Stimulated activated CD8-positive, alpha-beta memory T cell treated with anti-CD3 and anti-CD28 coated beads, Interleukin-7, amount 100 ng/mL, for 48 hours (primary cell): ENCODE measurements at regions not wholly inside any gene's neighbourhood (a gene's known extent, or its start where the extent isn't known, plus 50 kb on each side); places are given as distances from the start of the nearest gene placed in this dataset.
"Not testable (repeated sequence)": the region's sequence is repeated elsewhere in the genome, so short reads cannot be mapped to it uniquely, and the experiment has no call there.

Experiments
- DNase-seq, 2 donors: peaks; one replicate each; pipeline ENCODE4 v3.0.0-alpha.2; 2020; ENCODE audit warnings: low read depth in 1 of 2; ENCODE audit errors: extremely low read depth in 1 of 2

DNA sequence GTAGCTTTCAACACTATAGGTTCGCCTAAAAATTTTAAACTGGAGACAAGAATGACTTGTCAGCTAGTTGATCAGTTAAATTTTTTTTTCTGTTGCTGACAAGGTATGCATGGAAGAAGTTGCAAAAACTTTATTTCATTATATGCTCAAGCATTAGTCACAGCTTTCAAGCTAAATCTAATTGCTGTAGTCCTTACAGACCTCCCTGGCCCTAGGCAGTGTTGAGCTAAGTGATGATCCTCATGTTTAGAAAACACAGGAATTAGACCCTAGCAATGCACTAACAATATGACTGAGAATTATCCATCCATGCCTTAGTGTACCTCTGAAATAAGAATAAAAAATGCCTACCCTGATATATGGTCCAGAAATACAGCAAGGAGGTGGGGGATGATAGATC lies 253.4 kb downstream of the SP3 start:
- no peak for DNase-seq

DNA sequence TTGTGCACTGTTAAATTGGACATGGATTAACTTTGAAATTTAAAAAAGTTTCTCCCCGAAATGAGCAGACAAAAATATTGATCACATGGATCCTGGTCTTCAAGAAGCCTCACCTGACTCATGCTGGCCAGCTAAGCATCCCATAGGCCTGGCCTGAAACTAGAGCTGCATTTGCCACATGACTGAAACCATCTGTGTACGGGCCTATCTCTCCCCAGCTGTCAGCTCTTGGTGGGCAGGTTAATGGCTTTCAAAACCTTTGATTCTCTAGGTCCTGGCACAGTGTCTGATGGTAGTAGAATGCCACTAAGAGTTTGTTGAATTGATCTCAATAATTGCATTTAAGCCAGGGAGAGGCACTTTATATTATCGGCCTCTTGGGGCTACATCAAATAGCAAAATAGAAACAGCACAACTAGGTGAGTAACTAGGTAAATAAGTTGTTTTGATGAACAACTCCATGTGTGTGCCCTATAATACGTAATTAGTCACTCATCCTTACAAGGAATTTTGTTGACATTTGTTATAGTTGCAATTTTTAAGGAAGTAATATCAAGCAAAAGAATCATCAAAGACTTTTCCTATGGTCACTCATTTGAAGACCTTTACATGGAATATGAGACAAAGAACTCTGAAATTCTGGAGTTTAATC lies 251.1 kb downstream of the SP3 start:
- no peak for DNase-seq

DNA sequence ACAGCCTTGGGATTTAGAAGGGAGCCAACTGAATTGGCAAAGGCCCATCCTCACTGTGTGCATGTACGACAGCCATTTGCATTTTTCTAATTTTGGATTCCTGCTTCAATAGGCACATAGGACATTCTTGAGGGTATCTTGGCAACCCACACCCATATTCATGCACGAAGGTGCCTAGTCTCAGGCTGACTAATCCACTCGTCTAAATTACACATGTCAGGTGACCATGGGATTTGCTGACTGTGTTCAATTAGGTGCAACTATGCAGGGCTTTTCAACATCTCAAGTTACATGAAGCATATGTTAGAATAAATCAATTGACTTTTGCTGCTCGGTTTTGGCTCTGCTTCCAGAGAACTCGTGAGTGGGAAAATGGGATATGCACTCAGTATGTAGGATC lies 249.7 kb downstream of the SP3 start:
- DNase-seq: no peak

DNA sequence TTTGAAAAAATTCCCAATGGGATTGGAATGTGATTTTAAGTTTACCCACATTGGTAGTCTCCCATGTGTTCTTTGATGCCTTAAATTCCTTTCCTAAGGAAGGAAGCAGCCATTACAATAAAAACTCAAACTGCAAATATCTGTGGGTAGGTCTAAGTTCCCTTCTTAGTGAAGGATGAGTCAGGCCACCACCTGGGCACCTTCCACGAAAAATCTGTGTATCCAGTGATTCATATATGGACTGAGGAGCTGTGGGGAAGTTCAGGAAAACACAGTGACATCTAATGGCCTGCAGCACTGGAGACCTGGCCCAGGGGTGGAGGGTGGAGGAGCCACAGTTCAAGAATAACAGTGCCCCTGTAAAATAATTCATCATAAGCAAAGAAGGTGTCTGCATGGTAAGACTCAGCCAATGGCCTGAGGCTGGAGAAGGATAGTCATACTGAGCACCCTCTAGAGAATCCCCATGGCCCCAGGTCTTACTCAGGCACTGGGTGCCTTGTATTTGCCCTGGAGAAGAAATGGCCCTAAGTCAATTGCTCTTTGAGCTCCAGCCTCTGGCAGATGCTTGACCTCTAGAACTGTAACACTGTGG lies 248.6 kb downstream of the SP3 start:
- no peak for DNase-seq

DNA sequence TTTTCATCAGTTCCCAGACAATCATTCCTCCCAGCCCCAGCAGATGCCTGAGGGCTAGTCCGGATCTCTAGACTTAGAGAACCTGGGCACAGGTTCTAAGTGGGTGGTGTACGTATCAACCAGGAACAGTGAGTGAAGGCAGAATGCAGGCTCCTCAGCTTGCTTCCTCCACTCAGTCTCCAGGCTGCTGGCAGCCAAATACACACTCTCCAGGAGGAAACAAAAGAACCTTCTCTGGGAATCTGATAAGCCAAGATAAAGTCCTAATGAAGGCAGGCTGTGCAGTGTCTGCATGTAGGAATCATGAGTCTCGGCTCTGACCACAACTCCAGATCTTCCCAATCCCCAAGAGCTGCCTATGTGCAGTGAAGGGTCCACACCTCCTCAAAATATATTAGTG lies 245.7 kb downstream of the SP3 start:
- no peak for DNase-seq

DNA sequence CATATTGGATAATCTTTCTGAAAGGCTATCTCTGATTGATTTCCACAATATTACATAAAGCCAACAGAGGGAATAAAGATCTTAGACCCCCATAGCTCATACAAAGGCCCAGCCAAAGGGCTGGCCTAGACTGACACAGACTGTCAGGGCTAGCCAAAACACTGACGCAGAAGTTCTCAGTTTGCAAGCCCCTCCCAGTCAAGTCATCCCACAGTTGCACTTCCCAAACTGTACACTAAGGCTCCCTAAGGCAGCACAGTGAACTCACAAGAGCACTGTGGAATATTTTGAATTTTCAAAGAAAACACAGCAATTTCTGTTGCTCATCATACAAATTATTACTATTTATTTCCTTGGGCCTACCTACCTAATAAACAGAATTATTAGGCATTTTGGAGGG lies 244.9 kb downstream of the SP3 start:
- no peak for DNase-seq

DNA sequence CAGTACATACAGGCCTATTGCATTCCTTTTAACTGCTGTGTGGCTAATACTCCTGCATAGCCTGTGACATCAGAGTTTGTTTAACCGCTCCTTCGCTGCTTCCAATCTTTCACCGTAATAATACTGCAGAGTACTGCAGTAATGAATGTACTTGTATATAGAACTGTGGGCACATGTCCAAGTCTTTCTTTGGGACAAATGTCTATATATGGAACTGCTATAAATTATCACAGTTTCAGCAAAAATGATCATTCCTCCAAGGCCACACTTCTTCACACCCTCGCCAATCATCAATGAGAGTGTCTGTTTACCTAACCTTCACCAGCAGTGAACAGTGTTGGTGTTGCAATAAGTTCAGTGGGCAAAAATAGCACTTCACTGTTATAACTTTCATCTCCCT lies 230.4 kb downstream of the SP3 start:
- DNase-seq: no peak

DNA sequence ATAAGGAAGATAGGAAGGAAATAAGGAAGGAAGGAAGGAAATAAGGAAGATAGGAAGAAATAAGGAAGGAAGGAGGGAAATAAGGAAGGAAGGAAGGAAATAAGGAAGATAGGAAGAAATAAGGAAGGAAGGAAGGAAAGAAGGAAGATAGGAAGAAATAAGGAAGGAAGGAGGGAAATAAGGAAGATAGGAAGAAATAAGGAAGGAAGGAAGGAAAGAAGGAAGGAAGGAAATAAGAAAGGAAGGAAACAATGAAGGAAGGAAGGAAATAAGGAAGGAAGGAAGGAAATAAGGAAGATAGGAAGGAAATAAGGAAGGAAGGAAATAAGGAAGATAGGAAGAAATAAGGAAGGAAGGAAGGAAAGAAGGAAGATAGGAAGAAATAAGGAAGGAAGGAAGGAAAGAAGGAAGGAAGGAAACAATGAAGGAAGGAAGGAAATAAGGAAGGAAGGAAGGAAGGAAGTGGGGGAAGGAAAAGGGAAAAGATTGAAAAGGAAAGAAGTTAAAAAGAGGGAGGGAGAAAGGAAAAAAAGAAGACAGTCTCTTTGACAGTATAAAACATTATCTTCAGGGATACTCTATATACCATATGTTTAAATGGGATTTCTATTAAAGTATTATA lies 227.1 kb downstream of the SP3 start:
- DNase-seq: not testable (repeated sequence)

DNA sequence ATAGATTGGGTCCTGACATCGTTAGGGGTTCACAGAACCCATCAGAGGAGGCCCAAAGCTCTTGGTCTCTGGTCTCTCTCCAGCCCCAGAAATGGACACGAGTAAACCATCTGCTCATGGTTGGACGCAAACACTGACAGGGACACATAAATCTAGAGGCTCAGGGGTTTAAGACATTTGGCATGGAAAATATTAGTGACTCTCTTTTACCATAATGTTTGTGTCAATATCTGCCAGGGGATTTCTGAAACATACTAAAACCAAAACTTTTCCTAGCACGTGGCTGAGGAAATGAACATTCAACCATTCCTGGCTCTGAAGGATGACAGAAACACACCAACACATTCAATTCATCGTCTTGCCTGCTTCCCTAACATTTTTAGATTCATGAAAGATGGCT lies 226.2 kb downstream of the SP3 start:
- DNase-seq: no peak

DNA sequence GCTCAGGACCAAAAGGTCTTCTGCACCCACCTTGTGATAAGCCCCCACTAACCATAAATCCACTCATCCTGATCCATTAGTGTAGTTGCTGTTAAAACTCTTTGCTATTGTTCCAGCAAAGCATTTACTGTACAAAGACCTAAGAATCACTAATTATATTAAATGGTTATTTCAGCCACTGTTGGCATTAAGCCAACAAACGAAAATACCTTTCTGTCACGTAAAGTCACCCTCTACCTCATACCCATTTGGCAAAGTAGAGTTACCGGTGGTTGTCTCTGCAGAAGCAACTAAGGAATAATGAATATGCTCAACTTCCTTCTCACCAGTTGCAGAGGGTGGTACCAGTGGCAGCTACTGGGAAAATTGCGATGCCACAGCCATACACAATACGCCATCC lies 224.5 kb downstream of the SP3 start:
- DNase-seq: no peak

DNA sequence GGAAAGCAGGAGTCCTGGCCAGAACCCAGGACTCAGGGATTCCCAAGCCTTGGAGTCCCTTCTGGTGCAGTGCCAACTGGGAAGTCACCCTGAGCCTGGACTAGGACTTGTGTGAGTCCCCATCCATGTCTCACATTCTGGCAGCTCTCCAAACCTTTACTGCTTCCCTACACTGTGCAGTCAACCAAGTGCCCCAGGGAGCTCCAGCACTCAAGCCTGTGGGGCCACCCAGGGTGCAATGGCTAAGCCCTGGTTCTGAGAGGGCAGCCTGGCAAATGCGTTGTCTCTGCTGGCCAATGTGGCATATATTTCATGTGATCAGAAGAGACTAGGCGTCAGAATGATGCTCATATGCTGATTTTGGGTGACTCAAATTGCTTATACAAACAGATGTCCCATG lies 223.4 kb downstream of the SP3 start:
- no peak for DNase-seq

DNA sequence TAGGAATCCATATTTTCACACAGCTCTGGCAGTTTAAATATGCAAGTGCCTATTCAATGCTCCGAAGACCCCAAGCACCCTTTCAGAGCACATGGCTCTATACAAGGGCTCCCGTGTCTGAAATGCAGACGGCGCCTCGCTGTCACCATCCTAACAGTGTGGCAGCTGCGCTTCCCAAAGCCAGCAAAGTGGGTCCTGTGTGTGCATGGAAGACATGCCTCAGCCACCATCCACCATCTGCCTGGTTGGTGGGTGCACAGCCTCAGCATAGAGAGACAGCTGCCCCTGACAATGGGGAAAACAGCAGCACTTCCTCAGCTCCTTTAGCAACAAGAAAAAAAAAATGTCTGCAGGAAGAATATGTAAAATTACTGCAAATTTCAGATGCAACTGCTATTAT lies 218.1 kb downstream of the SP3 start:
- no peak for DNase-seq

DNA sequence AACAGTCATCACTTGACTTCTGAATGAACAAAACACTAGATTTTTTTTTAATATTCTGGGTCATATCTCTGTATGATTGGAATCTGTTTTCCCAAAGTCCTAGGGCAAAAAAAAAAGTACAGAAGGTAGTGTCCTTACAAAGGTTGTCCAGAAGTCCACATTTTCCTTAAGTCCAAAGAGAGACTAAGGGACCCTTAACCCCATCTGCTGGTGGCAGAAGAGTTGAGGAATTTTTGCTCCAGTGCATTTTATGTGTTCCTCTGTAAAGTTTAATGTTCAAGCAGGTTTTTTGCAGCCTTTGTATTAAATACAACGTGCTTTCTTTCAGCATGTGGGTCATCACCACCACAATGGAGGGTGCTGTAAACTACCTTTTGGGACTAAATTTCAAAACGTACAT lies 215.9 kb downstream of the SP3 start:
- DNase-seq: no peak

DNA sequence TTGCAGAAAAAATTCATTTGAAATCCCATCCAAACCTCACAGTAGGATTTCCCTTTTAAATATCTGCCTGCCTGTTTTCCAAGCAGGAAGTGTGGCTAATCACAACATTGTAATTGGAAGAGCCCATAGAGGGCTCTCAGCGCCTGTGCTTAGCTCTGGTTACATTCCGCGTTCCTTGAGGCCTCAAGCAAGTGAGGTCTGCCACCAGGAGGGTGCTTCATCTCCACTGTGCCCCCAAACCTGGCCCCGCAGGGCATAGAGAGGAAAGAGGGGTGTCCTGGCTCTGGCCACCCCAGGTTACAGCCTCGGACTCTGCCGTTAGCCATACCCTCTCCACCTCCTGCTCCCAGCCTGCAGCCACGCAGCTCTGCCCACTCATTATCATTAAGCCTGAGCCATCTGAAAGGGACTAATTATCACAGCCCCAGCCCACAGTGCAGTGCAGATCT lies 214.8 kb downstream of the SP3 start:
- no peak for DNase-seq

DNA sequence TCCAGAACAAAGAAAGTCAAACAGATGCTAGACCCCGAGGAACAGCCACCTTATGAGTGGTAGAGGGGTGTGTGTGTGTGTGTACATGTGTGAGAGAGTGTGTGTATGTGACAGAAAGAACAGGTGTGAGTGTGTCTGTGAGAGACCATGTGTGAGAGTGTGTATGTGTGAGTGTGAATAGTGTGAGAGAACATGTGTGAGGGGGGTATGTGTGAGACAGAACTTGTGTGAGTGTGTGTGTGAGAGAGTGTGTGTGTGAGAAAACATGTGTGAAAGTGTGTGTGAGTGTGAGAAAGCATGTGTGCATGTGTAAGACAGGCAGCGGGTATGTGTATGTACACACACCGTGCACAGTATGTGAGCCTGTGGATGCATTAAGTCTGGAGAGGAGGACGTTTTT lies 214.3 kb downstream of the SP3 start:
- no peak for DNase-seq

DNA sequence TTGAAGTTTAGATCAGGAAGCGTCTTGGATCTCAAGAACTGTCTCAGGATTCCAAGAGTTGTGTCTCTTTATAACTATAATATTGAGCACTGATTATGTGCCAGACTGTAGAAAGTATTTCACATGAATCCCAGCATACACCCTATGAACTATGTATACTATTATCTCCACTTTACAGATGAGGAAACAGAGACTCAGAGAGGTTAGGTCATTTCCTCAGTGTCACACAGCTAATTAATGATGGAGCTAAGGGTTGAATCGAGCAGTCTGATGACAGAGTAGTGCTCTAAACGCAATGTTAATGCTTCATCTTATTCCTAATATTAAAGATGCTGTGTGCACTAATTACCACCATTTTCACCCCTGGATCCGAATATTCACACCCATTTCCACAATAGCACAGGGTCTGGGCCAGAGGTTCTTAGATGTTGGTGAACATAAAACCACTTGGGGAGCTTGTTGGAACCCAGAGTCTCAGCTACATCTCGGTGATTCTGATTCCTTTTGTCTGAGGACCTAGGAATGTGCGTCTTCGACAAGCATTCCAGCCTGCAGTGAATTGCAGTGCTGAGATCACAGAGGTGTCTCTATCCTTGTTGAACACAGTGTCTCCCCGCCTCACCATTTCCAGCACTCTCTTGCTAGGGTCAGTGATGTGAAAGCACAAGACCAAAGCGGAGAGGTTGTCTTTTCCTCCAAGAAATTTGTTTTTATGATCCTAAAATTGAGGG lies 213.8 kb downstream of the SP3 start:
- DNase-seq: no peak

DNA sequence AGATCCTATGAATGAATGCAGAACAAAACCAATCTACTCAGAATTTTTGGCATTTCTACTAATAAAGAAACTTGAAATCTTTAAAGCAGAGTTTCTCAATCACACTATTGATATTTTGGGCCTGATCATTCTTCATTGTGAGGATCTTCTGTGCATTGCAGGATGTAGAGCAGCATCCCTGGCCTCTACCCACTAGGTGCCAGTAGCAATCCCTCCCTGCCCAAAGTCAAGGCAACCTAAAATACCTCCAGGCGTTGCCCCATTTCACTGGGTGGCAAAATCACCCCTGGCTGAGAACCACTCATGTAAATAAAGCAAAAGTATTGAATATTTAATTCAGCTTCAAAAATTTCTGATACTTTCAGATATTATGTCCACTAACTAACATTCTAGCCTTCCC lies 213.0 kb downstream of the SP3 start:
- DNase-seq: no peak

DNA sequence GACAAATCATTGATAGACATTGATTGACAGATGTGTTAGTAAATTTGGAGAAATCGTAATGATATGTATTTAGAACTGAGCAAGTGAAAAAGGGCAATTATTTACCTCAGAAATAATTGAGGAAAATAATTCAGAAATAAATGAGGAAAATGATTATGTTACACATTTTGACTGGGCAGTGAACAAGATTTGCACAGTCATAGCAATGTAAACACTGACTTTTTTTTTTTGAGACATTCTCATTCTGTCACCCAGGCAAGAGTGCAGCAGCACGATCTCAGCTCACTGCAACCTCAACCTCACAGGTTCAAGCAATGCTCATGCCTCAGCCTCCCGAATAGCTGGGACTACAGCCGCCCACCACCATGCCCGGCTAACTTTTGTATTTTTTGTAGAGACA lies 211.7 kb downstream of the SP3 start:
- no peak for DNase-seq

DNA sequence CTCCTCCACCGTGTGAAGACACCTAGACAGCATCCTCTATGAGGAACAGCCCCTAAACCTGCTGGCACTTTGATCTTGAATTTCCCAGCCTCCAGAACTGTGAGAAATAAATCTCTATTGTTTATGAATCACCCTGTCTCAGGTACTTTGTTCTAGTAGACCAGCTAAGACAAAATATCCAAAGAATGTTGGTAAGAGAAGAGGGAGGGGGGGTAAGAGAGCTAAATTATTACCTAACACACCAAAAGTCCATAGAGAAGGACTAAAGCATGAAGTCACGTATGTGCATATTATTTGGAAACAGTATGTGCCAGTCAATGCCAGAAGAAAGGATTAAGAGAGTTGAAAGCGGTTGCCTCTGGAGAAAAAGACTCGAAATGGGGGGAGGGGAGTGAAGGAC lies 211.0 kb downstream of the SP3 start:
- DNase-seq: no peak

DNA sequence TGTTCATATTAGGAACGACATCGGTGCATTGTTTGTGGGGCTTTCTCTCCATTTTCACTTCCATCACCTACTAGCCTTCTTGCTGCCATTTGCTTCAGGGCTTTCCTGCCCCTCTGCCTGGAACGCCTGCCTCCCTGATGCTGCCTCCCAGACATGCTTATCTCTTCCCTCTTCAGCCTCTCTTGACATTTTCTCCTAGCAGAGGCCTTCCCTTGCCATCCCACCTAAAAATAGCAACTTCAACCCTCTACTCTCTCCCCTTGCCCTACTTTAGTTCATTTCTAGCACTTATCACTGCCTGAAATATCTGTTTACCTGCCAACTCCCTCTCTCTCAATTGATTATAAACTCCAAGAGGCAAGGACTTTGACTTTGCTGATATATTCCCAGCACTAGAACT lies 210.3 kb downstream of the SP3 start:
- no peak for DNase-seq

DNA sequence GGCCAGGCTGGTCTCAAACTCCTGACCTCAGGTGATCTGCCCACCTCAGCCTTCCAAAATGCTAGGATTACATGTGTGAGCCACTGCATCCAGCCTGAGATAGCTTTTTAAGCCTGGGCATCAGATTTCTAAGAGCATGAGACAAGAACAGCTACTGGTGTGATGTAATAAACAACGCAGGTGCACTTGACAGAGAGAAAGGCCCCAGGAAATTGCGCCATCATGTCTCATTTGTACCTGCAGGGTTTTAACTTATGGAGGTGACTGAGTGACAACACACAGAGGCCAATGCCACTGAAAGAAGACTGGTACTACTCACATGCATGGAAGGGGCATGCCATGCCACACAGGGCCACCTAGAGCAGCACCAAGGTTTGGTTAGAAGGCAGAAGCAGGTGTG lies 209.4 kb downstream of the SP3 start:
- no peak for DNase-seq

DNA sequence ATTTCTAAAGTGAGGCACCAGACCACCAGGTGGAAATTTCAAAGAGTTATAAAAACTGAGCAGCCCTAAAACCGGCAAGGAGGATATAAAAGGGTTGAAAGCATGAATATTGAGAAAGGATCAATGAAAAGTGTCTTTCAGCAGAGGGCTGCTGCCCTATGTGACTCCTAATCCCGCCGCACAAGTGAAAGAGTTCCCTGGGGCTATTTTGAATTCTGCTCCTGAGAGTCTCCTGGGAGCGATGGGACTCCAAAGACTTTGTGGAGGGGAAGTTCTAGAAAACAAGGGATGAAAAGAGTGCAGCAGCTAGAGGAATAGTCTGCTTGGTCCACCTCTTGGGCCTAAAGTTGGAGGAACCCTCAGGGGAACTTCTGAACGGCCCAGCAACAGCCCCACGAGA lies 205.2 kb downstream of the SP3 start:
- DNase-seq: no peak
